NCI-H748 (cell line): ENCODE measurements at regions not wholly inside any gene's neighbourhood (a gene's known extent, or its start where the extent isn't known, plus 50 kb on each side); places are given as distances from the start of the nearest gene placed in this dataset.
"Not testable (repeated sequence)": the region's sequence is repeated elsewhere in the genome, so short reads cannot be mapped to it uniquely, and the experiment has no call there.

Source experiments
- DNase-seq: peaks from one replicate; lab custom pipeline; 2025; ENCODE audit not compliant: unreplicated experiment; lab: John Stamatoyannopoulos, UW

- DNase-seq, result not testable (repeated sequence)
These were observed 85.1 kb upstream of the MAP4 start for GRCh38 chr3:48101301-48101650.

- no peak for DNase-seq
These were observed 76.1 kb upstream of the MAP4 start for GRCh38 chr3:48092270-48092669.

GRCh38 chr3:48090166-48090939, 74.1 kb upstream of the MAP4 start:
- DNase-seq, result no peak

GRCh38 chr3:48088749-48089466, 72.7 kb upstream of the MAP4 start:
- DNase-seq, result peak; percentile 96

GRCh38 chr3:48088056-48088748, 72.0 kb upstream of the MAP4 start:
- peak; percentile 42 for DNase-seq

- DNase-seq, result no peak
These were observed 70.5 kb upstream of the MAP4 start for GRCh38 chr3:48086705-48087104.

- no peak for DNase-seq
These were observed 68.7 kb upstream of the MAP4 start for GRCh38 chr3:48084929-48085328.

- DNase-seq, result no peak
These were observed 68.0 kb upstream of the MAP4 start for GRCh38 chr3:48084170-48084569.

- no peak for DNase-seq
These were observed 66.5 kb upstream of the MAP4 start for GRCh38 chr3:48082580-48083184.

- DNase-seq, result no peak
These were observed 61.6 kb upstream of the MAP4 start for GRCh38 chr3:48077815-48078214.

GRCh38 chr3:48070030-48070429, 53.8 kb upstream of the MAP4 start:
- DNase-seq, result no peak

- no peak for DNase-seq
These were observed 53.1 kb upstream of the MAP4 start for GRCh38 chr3:48069339-48069738.

GRCh38 chr3:48068886-48069285, 52.7 kb upstream of the MAP4 start:
- DNase-seq, result no peak

GRCh38 chr3:48068320-48068719, 52.1 kb upstream of the MAP4 start:
- not testable (repeated sequence) for DNase-seq

GRCh38 chr3:48067271-48067670, 51.1 kb upstream of the MAP4 start:
- no peak for DNase-seq
